ENCODE measurements at regions not wholly inside any gene's neighbourhood (a gene's known extent, or its start where the extent isn't known, plus 50 kb on each side); places are given as distances from the start of the nearest gene placed in this dataset.

DNA sequence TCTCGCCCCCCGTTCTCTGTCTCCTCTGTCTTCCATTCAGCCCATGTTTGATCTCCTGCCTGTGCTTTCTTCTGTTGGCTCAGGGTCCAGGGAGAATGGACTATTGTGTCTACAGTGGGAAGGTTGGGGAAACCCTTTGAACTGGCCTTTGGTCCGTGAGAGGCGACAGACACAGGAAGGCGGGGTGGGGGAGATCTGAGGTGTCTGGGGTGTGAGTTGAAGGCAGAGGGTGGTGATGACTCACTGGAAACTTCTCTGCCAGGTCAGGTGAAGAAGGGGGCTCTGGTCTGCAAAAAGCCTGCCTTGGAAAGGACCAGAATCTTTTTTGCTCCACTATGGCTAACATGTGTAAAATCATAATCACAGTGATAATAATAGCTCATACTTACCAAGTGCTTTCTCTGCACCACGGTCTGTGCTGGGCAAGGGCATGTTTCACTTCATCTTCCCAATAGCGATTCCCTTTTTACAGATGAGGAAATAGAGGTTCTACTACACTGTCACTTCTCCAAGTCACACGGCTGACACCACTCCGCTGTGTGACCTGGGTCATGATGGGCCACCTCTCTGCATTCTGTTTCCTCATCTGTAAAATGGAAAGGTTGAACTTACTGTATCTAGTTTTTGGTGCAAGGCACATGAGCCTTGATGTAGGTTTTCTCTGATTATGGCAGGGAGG, 99.8 kb upstream of the ALX4 start:
- TF ChIP-seq, protein P1, sequence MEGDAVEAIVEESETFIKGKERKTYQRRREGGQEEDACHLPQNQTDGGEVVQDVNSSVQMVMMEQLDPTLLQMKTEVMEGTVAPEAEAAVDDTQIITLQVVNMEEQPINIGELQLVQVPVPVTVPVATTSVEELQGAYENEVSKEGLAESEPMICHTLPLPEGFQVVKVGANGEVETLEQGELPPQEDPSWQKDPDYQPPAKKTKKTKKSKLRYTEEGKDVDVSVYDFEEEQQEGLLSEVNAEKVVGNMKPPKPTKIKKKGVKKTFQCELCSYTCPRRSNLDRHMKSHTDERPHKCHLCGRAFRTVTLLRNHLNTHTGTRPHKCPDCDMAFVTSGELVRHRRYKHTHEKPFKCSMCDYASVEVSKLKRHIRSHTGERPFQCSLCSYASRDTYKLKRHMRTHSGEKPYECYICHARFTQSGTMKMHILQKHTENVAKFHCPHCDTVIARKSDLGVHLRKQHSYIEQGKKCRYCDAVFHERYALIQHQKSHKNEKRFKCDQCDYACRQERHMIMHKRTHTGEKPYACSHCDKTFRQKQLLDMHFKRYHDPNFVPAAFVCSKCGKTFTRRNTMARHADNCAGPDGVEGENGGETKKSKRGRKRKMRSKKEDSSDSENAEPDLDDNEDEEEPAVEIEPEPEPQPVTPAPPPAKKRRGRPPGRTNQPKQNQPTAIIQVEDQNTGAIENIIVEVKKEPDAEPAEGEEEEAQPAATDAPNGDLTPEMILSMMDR (IDR thresholded peaks at IDR 0.05; ENCODE audit: low read length, missing control alignments): no peak
- H3K4me3 ChIP-seq (replicated peaks; ENCODE audit: low read depth, low read length): no peak overlapping the region
- DNase-seq (ENCODE audit: low read depth): no peak

- TF ChIP-seq, protein P1 (IDR thresholded peaks at IDR 0.05; ENCODE audit: low read length, missing control alignments): no peak
- no peak for DNase-seq (ENCODE audit: low read depth)
These were observed 106.8 kb upstream of the ALX4 start for GRCh38 chr11:44416776-44417175.

GRCh38 chr11:44417731-44418455, 108.0 kb upstream of the ALX4 start:
- TF ChIP-seq, protein P1 (IDR thresholded peaks at IDR 0.05; ENCODE audit: low read length, missing control alignments): no peak
- no peak overlapping the region for H3K4me3 ChIP-seq (replicated peaks; ENCODE audit: low read depth, low read length)
- no peak for DNase-seq (ENCODE audit: low read depth)

More at GRCh38 chr11:44416776-44417175, 106.8 kb upstream of the ALX4 start:
- H3K4me3 ChIP-seq (replicated peaks; ENCODE audit: low read depth, low read length): no peak overlapping the region

- TF ChIP-seq, protein P1 (IDR thresholded peaks at IDR 0.05; ENCODE audit: low read length, missing control alignments): no peak
These were observed 108.5 kb upstream of the ALX4 start for GRCh38 chr11:44418456-44418830.

DNA sequence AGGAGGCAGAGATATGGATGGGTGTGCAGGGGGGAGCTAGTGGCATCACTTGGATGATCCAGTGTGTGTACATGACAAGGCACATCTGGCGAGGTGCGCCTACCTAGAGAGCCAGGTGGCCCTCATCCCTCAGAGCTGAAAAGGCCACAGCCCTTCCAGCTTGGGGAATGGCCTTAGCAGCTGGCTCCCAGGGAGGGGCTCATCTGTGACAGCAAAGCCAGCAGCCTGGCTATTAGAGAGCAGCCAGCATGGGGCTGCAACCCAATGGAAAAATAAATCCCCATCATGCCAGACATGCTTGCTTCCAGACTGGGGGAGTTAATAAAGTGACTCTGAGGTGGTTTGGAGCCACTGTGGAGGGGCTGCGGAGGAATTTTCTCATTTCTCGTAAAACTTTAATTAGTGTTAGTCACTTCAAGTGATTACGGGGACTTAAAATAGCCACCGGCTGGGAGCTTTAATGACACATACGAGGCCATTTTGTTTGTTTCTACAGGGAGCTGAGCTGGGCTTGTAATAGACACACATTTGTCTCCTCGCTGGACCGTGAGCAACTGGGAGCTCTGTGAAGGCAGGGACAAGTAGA, 111.2 kb upstream of the ALX4 start:
- no peak overlapping the region for H3K4me3 ChIP-seq (replicated peaks; ENCODE audit: low read depth, low read length)
- TF ChIP-seq, protein P1 (IDR thresholded peaks at IDR 0.05; ENCODE audit: low read length, missing control alignments): no peak
- no peak for DNase-seq (ENCODE audit: low read depth)

More at GRCh38 chr11:44418456-44418830, 108.5 kb upstream of the ALX4 start:
- no peak overlapping the region for H3K4me3 ChIP-seq (replicated peaks; ENCODE audit: low read depth, low read length)
- DNase-seq (ENCODE audit: low read depth): no peak

DNA sequence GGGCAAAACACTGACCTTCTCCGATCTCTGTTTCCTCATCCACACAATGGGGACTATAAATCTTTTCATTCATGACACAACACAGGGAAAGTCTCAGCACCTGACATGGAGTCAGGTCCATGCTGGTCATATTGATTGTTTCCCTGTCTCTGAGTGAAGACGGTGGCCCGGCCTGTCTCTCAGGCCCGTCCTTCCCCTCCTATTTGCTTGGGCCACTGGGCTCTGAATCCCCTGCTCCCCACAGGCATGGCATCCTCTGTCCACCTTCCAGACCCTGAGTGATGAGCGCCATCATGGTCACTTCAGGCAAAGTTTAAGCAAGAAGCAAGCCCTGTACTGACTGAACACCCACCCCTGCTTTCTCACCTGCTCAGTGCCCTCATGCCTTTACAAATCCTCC, 113.3 kb upstream of the ALX4 start:
- DNase-seq (ENCODE audit: low read depth): no peak
- TF ChIP-seq, protein P1 (IDR thresholded peaks at IDR 0.05; ENCODE audit: low read length, missing control alignments): no peak
- H3K4me3 ChIP-seq (replicated peaks; ENCODE audit: low read depth, low read length): no peak overlapping the region
